ENCODE measurements at regions not wholly inside any gene's neighbourhood (a gene's known extent, or its start where the extent isn't known, plus 50 kb on each side); places are given as distances from the start of the nearest gene placed in this dataset.

DNA sequence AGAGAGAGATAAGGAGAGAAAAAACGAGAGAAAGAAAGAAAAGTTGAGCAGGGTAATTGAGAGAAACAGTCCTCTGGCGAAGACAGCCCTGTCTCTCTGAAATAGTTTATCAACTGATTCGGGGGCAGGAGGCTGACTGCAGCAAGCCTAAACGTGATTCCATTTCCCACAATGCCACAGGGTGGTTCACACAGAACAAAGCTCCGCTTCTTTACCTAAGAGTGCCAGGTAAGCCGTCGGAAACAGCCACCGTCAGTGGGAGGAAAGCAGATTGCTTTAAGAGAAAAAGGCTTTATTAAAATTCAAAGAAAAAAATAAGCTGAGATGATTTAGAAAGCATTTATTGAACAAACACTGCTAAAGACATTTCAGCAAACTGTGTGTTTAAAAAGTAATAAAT is 271.4 kb upstream of the POU3F3 start:
- TF ChIP-seq CTCF (IDR thresholded peaks at IDR 0.05) (no peak), POLR2AphosphoS5 (IDR thresholded peaks at IDR 0.05) (no peak)
